IMR-90 (cell line): ENCODE measurements at regions not wholly inside any gene's neighbourhood (a gene's known extent, or its start where the extent isn't known, plus 50 kb on each side); places are given as distances from the start of the nearest gene placed in this dataset.
A peak's percentile ranks its signal among the peaks of the same experiment; 100 is the strongest.

Experiments
- ATAC-seq: fragments of 200-7000 bp; cut with Tn5 transposase; 2 replicates; pipeline ENCODE4 v1.9.1; 2020; ENCODE audit warnings: low read depth, mild to moderate bottlenecking, moderate library complexity
- BruUV-seq: library from RNA; stranded (reverse); fragments of 400-500 nt; replicated peaks from 2 replicates; lab custom pipeline; 2021; lab: Mats Ljungman, UMichigan
- CTCF ChIA-PET: fragments of 300-600 bp; formaldehyde crosslinking; extraction: SDS; loops from one replicate; lab custom pipeline; 2021; ENCODE audit warnings: antibody characterized with exemption; lab: Yijun Ruan, JAX
- POLR2A ChIA-PET: fragments of 300-600 bp; sonication (Branson Sonifier 250); formaldehyde crosslinking; loops from one replicate; lab custom pipeline; 2022; ENCODE audit warnings: antibody characterized with exemption; ENCODE audit not compliant: unreplicated experiment; lab: Charles Lee
- DNase-seq: peaks from one replicate; pipeline ENCODE4 v3.0.0; 2013
- H2AFZ ChIP-seq: replicated peaks from 2 replicates; pipeline ENCODE3; 2013; ENCODE audit warnings: low read length, mild to moderate bottlenecking; ENCODE audit not compliant: poor library complexity
- H2AK5ac ChIP-seq: 2 replicates; pipeline ENCODE4 v1.6.1; 2013; ENCODE audit warnings: low read depth, low read length, inconsistent platforms
- H2AK9ac ChIP-seq: replicated peaks from 2 replicates; pipeline ENCODE3; 2013; ENCODE audit warnings: mild to moderate bottlenecking, low read depth, low read length, moderate library complexity; ENCODE audit not compliant: poor library complexity
- H2BK120ac ChIP-seq: 2 replicates; pipeline ENCODE4 v1.6.1; 2013; ENCODE audit warnings: low read depth, low read length, inconsistent platforms
- H2BK15ac ChIP-seq: 3 replicates; pipeline ENCODE4 v1.6.1; 2013; ENCODE audit warnings: low read depth, low read length, inconsistent platforms
- H2BK20ac ChIP-seq: 2 replicates; pipeline ENCODE4 v1.6.1; 2013; ENCODE audit warnings: low read depth, mild to moderate bottlenecking, inconsistent platforms, low read length, moderate library complexity
- H2BK5ac ChIP-seq: 2 replicates; pipeline ENCODE4 v1.6.1; 2013; ENCODE audit warnings: mild to moderate bottlenecking, low read depth, low read length, inconsistent platforms; ENCODE audit not compliant: poor library complexity, severe bottlenecking
- H3K14ac ChIP-seq: replicated peaks from 2 replicates; pipeline ENCODE4 v1.6.1; 2013; ENCODE audit warnings: low read depth, low read length, inconsistent platforms
- H3K18ac ChIP-seq: 2 replicates; pipeline ENCODE4 v1.6.1; 2013; ENCODE audit warnings: low read depth, low read length, control low read depth
- H3K23ac ChIP-seq: 2 replicates; pipeline ENCODE4 v1.6.1; 2013; ENCODE audit warnings: low read depth, low read length, inconsistent platforms
- H3K27ac ChIP-seq: 2 replicates; pipeline ENCODE4 v1.5.1; 2013; ENCODE audit warnings: mild to moderate bottlenecking, control low read depth, low read length; ENCODE audit not compliant: insufficient read depth
- H3K27me3 ChIP-seq: 2 replicates; pipeline ENCODE4 v1.6.1; 2013; ENCODE audit warnings: low read length; ENCODE audit not compliant: control insufficient read depth, insufficient read depth
- H3K36me3 ChIP-seq: 2 replicates; pipeline ENCODE4 v1.6.1; 2013; ENCODE audit warnings: low read length, mixed read lengths; ENCODE audit not compliant: control insufficient read depth, insufficient read depth
- H3K4ac ChIP-seq: 2 replicates; pipeline ENCODE4 v1.6.1; 2013; ENCODE audit warnings: low read depth, low read length, inconsistent platforms
- H3K4me1 ChIP-seq: 2 replicates; pipeline ENCODE4 v1.6.1; 2013; ENCODE audit warnings: low read length, mixed read lengths; ENCODE audit not compliant: control insufficient read depth, insufficient read depth
- H3K4me2 ChIP-seq: 2 replicates; pipeline ENCODE4 v1.6.1; 2013; ENCODE audit warnings: low read depth, mild to moderate bottlenecking, control low read depth, low read length, moderate library complexity
- H3K4me3 ChIP-seq: 2 replicates; pipeline ENCODE4 v1.5.1; 2013; ENCODE audit warnings: low read depth, mild to moderate bottlenecking, control low read depth, low read length, moderate library complexity; ENCODE audit not compliant: insufficient read depth
- H3K56ac ChIP-seq: 2 replicates; pipeline ENCODE4 v1.6.1; 2013; ENCODE audit warnings: low read length, inconsistent platforms; ENCODE audit not compliant: insufficient read depth; ENCODE audit errors: extremely low read depth
- H3K79me1 ChIP-seq, 2 experiments: 2 replicates each; pipeline ENCODE4 v1.6.1; 2013; ENCODE audit warnings: low read length in 2 of 2, inconsistent platforms in 1 of 2, low read depth in 1 of 2
- H3K9ac ChIP-seq: 2 replicates; pipeline ENCODE4 v1.6.1; 2013; ENCODE audit warnings: low read depth, low read length, control low read depth
- H3K9me1 ChIP-seq: 2 replicates; pipeline ENCODE4 v1.6.1; 2013; ENCODE audit warnings: low read length, inconsistent platforms; ENCODE audit not compliant: insufficient read depth
- H3K9me3 ChIP-seq: 2 replicates; pipeline ENCODE4 v1.6.1; 2013; ENCODE audit warnings: low read length; ENCODE audit not compliant: control insufficient read depth, insufficient read depth
- H4K20me1 ChIP-seq: 2 replicates; pipeline ENCODE4 v1.6.1; 2013; ENCODE audit warnings: low read length, inconsistent platforms; ENCODE audit not compliant: insufficient read depth
- H4K5ac ChIP-seq: 2 replicates; pipeline ENCODE4 v1.6.1; 2013; ENCODE audit warnings: mild to moderate bottlenecking, low read depth, low read length, control low read depth
- H4K8ac ChIP-seq, 2 experiments: 2 replicates each; pipeline ENCODE4 v1.6.1; 2013; ENCODE audit warnings: low read depth in 2 of 2, low read length in 2 of 2, control low read depth in 1 of 2, inconsistent platforms in 1 of 2
- H4K91ac ChIP-seq: 2 replicates; pipeline ENCODE4 v1.6.1; 2013; ENCODE audit warnings: low read depth, low read length, inconsistent platforms; ENCODE audit not compliant: insufficient read depth
- BHLHE40 ChIP-seq: fragments of 150-350 bp; IDR thresholded peaks from 2 replicates; pipeline ENCODE4 v1.6.1; 2016; ENCODE audit warnings: mild to moderate bottlenecking, low read depth, low read length
- CEBPB ChIP-seq: IDR thresholded peaks from 2 replicates; pipeline ENCODE4 v1.6.1; 2012; ENCODE audit warnings: low read depth, low read length, improper control_type of control experiment
- CHD1 ChIP-seq: IDR thresholded peaks from 2 replicates; pipeline ENCODE4 v1.6.1; 2012; ENCODE audit warnings: low read depth, low read length, improper control_type of control experiment
- CTCF ChIP-seq: conservative IDR thresholded peaks from 2 replicates; pipeline ENCODE4 v1.5.1; 2012; ENCODE audit warnings: mild to moderate bottlenecking, low read depth, low read length, improper control_type of control experiment
- ELK1 ChIP-seq: fragments of 150-350 bp; IDR thresholded peaks from 2 replicates; pipeline ENCODE4 v1.6.1; 2016; ENCODE audit warnings: low read depth, mild to moderate bottlenecking, low read length, moderate library complexity, borderline replicate concordance
- FOS ChIP-seq: fragments of 150-350 bp; IDR thresholded peaks from 2 replicates; pipeline ENCODE4 v1.6.1; 2016; ENCODE audit warnings: low read depth, low read length
- MAFK ChIP-seq: IDR thresholded peaks from 2 replicates; pipeline ENCODE4 v1.6.1; 2012; ENCODE audit warnings: low read depth, low read length, improper control_type of control experiment
- MAZ ChIP-seq: IDR thresholded peaks from 2 replicates; pipeline ENCODE4 v1.6.1; 2012; ENCODE audit warnings: low read depth, mild to moderate bottlenecking, low read length, improper control_type of control experiment, moderate library complexity, borderline replicate concordance
- MXI1 ChIP-seq: IDR thresholded peaks from 2 replicates; pipeline ENCODE4 v1.6.1; 2012; ENCODE audit warnings: low read depth, mild to moderate bottlenecking, low read length, moderate library complexity, borderline replicate concordance
- NFE2L2 ChIP-seq: fragments of 150-350 bp; IDR thresholded peaks from 2 replicates; pipeline ENCODE4 v1.6.1; 2016; ENCODE audit warnings: low read depth, mild to moderate bottlenecking, low read length
- POLR2A ChIP-seq: IDR thresholded peaks from 2 replicates; pipeline ENCODE4 v1.6.1; 2012; ENCODE audit warnings: mild to moderate bottlenecking, low read depth, low read length
- RAD21 ChIP-seq: IDR thresholded peaks from 2 replicates; pipeline ENCODE4 v1.6.1; 2012; ENCODE audit warnings: low read length, improper control_type of control experiment
- RCOR1 ChIP-seq: IDR thresholded peaks from 2 replicates; pipeline ENCODE4 v1.6.1; 2012; ENCODE audit warnings: mild to moderate bottlenecking, low read length, improper control_type of control experiment; ENCODE audit not compliant: insufficient replicate concordance
- RFX5 ChIP-seq: IDR thresholded peaks from 2 replicates; pipeline ENCODE4 v1.8.0; 2012; ENCODE audit warnings: low read depth, mild to moderate bottlenecking, low read length, moderate library complexity
- SMC3 ChIP-seq: fragments of 150-350 bp; IDR thresholded peaks from 2 replicates; pipeline ENCODE4 v1.6.1; 2016; ENCODE audit warnings: low read depth, mild to moderate bottlenecking, antibody characterized with exemption, low read length, moderate library complexity
- USF2 ChIP-seq: fragments of 150-350 bp; IDR thresholded peaks from 2 replicates; pipeline ENCODE4 v1.6.1; 2017; ENCODE audit warnings: mild to moderate bottlenecking, antibody characterized with exemption, low read length, low read depth
- WGBS, 2 experiments: methylation state at CpG; one replicate each; pipeline versions ENCODE4 v1.1.5 to v1.1.7; 2013; ENCODE audit warnings: missing lambda C conversion rate in 2 of 2; ENCODE audit not compliant: insufficient read length in 1 of 2; ENCODE audit errors: extremely low coverage in 2 of 2; 5-methylcytosine and 5-hydroxymethylcytosine counted together
- dilution Hi-C: fragments of 300-500 bp; cut with HindIII; formaldehyde crosslinking; loops from one replicate; pipeline ENCODE4 v1.14.3; 2018; ENCODE audit warnings: low sequenced_read_pairs; ENCODE audit not compliant: unreplicated experiment
- in situ Hi-C: fragments of 300-500 bp; cut with MboI; formaldehyde crosslinking; loops from 3 replicates; pipeline ENCODE4 v1.14.3; 2019; ENCODE audit warnings: low sequenced_read_pairs, inconsistent platforms, mixed read lengths
- intact Hi-C: fragments of 100-400 bp; cut with micrococcal nuclease; formaldehyde crosslinking; loops from 2 replicates; pipeline ENCODE4 v1.10.0; 2022

- Histone ChIP-seq H3K56ac (no peak overlapping the region), H3K23ac (no peak overlapping the region), H2AFZ (no peak overlapping the region), H2BK5ac (no peak overlapping the region), H2AK9ac (no peak overlapping the region), H2AK5ac (no peak overlapping the region), H3K9ac (no peak overlapping the region), H3K27ac (no peak overlapping the region), H3K9me1 (no peaks in the 10 kb centered on the region), H2BK20ac (no peak overlapping the region), H3K36me3 (no peaks in the 10 kb centered on the region), H3K14ac (no peak overlapping the region), H3K9me3 (no peaks in the 10 kb centered on the region), H3K4me1 (no peaks in the 10 kb centered on the region), H4K8ac (no peak overlapping the region), H2BK15ac (no peak overlapping the region), H3K27me3 (no peaks in the 10 kb centered on the region), H4K91ac (no peak overlapping the region), H3K79me1 (no peaks in the 10 kb centered on the region), H3K4me2 (no peak overlapping the region), H3K4me3 (no peak overlapping the region), H2BK120ac (no peak overlapping the region), H3K4ac (no peak overlapping the region), H3K18ac (no peak overlapping the region), H4K20me1 (no peaks in the 10 kb centered on the region), H4K5ac (no peak overlapping the region)
- dilution Hi-C loops (no loop called here), in situ Hi-C loops (no loop called here), intact Hi-C loops (no loop called here)
- ATAC-seq: no peak
- DNase-seq: peak; percentile 20
- ChIA-PET CTCF (no interaction called here), POLR2A (no interaction called here)
- no peak for TF ChIP-seq FOS
- no peak for TF ChIP-seq CEBPB
- TF ChIP-seq MAFK: no peak
- no peak for TF ChIP-seq NFE2L2
- TF ChIP-seq USF2: no peak
- TF ChIP-seq CHD1: no peak
- no peak for TF ChIP-seq POLR2A
- no peak for TF ChIP-seq RCOR1
- TF ChIP-seq SMC3: no peak
- no peak for TF ChIP-seq BHLHE40
- no peak for TF ChIP-seq MAZ
- TF ChIP-seq RFX5: no peak
- no peak for TF ChIP-seq MXI1
- TF ChIP-seq CTCF: no peak
- TF ChIP-seq ELK1: no peak
- no peak for TF ChIP-seq RAD21
- no CpG with 5 or more reads among the region's 3 CpGs for WGBS, 2 experiments
- BruUV-seq: no TSS peak
Observed at GRCh38 chr4:28709891-28710290, 1849.2 kb downstream of the STIM2 start.
